ENCODE measurements at regions not wholly inside any gene's neighbourhood (a gene's known extent, or its start where the extent isn't known, plus 50 kb on each side); places are given as distances from the start of the nearest gene placed in this dataset.
A peak's percentile ranks its signal among the peaks of the same experiment; 100 is the strongest.

GRCh38 chr16:14358697-14359305 lies 271.3 kb downstream of the PARN start:
- no peak overlapping the region for H3K4me3 ChIP-seq (ENCODE audit: low read length in 3 of 3)
- no peak for TF ChIP-seq CTCF (IDR thresholded peaks at IDR 0.05; ENCODE audit: borderline replicate concordance, extremely low read depth, insufficient read depth)
- FAIRE-seq (no peak), DNase-seq (peak in 1 of 5 donors; percentile 39)
- no peak overlapping the region for H3K27ac ChIP-seq (ENCODE audit: low read depth in 2 of 2, low read length in 2 of 2)
- no peaks in the 10 kb centered on the region for H3K27me3 ChIP-seq (ENCODE audit: control insufficient read depth, insufficient read depth, low read length)
- intact Hi-C loops (cut with DNase I), result no loop called here
- H3K9ac ChIP-seq (ENCODE audit: low read length in 3 of 3), result no peak overlapping the region
- no peaks in the 10 kb centered on the region for H3K36me3 ChIP-seq (ENCODE audit: control insufficient read depth in 2 of 3, insufficient read depth in 3 of 3, low read length in 3 of 3)
- no peaks in the 10 kb centered on the region for H3K4me1 ChIP-seq (ENCODE audit: control insufficient read depth in 2 of 3, insufficient read depth in 2 of 3, low read depth in 1 of 3, low read length in 3 of 3)
- no peaks in the 10 kb centered on the region for H3K9me3 ChIP-seq (ENCODE audit: control insufficient read depth in 2 of 3, insufficient read depth in 1 of 3, low read length in 3 of 3)

- Histone ChIP-seq H3K4me3 (ENCODE audit: low read length in 3 of 3) (no peak overlapping the region), H3K27ac (ENCODE audit: low read depth in 2 of 2, low read length in 2 of 2) (no peak overlapping the region), H3K9ac (ENCODE audit: low read length in 3 of 3) (no peak overlapping the region), H3K27me3 (ENCODE audit: control insufficient read depth, insufficient read depth, low read length) (no peaks in the 10 kb centered on the region), H3K36me3 (ENCODE audit: control insufficient read depth in 2 of 3, insufficient read depth in 3 of 3, low read length in 3 of 3) (no peaks in the 10 kb centered on the region), H3K9me3 (ENCODE audit: control insufficient read depth in 2 of 3, insufficient read depth in 1 of 3, low read length in 3 of 3) (no peaks in the 10 kb centered on the region), H3K4me1 (ENCODE audit: control insufficient read depth in 2 of 3, insufficient read depth in 2 of 3, low read depth in 1 of 3, low read length in 3 of 3) (no peaks in the 10 kb centered on the region)
- intact Hi-C loops (cut with DNase I), result no loop called here
- DNase-seq (no peak), FAIRE-seq (no peak)
- no peak for TF ChIP-seq CTCF (IDR thresholded peaks at IDR 0.05; ENCODE audit: borderline replicate concordance, extremely low read depth, insufficient read depth)
Observed at GRCh38 chr16:14357328-14357727, 272.7 kb downstream of the PARN start.

GRCh38 chr16:14356064-14356463 lies 274.0 kb downstream of the PARN start:
- FAIRE-seq, result no peak
- Histone ChIP-seq H3K36me3 (ENCODE audit: control insufficient read depth in 2 of 3, insufficient read depth in 3 of 3, low read length in 3 of 3) (no peaks in the 10 kb centered on the region), H3K4me1 (ENCODE audit: control insufficient read depth in 2 of 3, insufficient read depth in 2 of 3, low read depth in 1 of 3, low read length in 3 of 3) (no peaks in the 10 kb centered on the region), H3K27me3 (ENCODE audit: control insufficient read depth, insufficient read depth, low read length) (no peaks in the 10 kb centered on the region), H3K9ac (ENCODE audit: low read length in 3 of 3) (no peak overlapping the region), H3K9me3 (ENCODE audit: control insufficient read depth in 2 of 3, insufficient read depth in 1 of 3, low read length in 3 of 3) (no peaks in the 10 kb centered on the region), H3K4me3 (ENCODE audit: low read length in 3 of 3) (no peak overlapping the region), H3K27ac (ENCODE audit: low read depth in 2 of 2, low read length in 2 of 2) (no peak overlapping the region)
- intact Hi-C loops (cut with DNase I), result no loop called here
- DNase-seq, result no peak
- TF ChIP-seq CTCF (IDR thresholded peaks at IDR 0.05; ENCODE audit: borderline replicate concordance, extremely low read depth, insufficient read depth), result no peak
